ENCODE measurements at regions not wholly inside any gene's neighbourhood (a gene's known extent, or its start where the extent isn't known, plus 50 kb on each side); places are given as distances from the start of the nearest gene placed in this dataset.

DNA sequence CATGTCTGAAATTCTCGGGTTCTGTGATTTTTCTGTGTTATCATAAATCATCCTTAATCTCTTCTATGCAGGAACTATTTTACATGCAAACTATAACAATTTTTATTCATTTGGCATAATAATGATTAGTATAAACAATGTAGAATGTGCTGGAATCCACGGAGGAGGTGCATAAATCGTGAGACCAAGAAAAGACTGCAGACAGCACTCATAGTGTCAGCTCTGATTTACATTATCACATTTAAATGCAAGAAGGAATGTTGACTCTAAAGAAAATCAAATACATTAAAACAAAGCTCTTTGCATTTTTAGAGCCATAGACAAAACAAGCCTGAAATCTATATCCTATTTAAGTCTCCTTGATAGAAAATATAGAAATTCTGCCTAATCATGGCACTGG is 501.7 kb upstream of the STXBP6 start:
- TF ChIP-seq GATA2 (IDR thresholded peaks at IDR 0.05; ENCODE audit: low read depth, low read length) (no peak), GATA3 (IDR thresholded peaks at IDR 0.05; ENCODE audit: low read depth, low read length) (no peak)
